ENCODE measurements at regions not wholly inside any gene's neighbourhood (a gene's known extent, or its start where the extent isn't known, plus 50 kb on each side); places are given as distances from the start of the nearest gene placed in this dataset.

DNA sequence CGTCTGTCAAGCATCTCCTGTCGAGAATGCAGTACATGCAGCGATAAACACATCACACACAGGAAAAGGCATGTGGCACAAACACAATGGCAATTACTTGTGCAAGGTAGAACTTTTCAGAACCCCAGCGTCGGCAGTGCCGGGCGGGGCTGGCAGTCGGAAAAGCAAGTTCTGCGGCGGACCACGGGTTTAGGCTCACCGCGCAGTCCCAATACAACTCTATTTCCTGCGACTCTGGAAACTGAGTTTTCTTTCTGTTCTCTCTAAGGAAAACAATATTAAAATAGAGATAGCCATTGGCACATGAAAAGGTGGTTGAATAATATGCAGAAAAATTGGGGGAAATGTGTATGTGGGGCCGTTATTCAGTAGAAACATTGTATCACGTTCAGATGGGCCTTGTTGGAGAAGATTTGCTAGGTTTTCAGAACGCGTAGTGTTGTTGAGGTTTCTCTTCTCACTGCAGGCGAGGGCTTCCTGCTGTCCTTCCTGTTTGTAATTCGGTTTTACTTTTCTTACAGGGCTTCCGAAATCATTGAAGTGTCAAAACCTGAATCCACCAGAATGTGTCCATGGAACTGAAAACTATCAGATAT, 369.5 kb downstream of the THBS2 start:
- WGBS, 2 donors: 81% methylated on average over 21 of the region's 21 CpGs
- H3K4me3 ChIP-seq (ENCODE audit: low read depth, poor library complexity, severe bottlenecking): no peak overlapping the region
- DNase-seq (ENCODE audit: low spot score in 2 of 2): peak in 1 of 2 donors; percentile 52
- intact Hi-C loops (cut with DNase I; ENCODE audit: low total_unique reads): loop anchor here (2.0 kb wide), 1 partner anchor 513 kb away; no protein-coding TSS in a partner anchor
- TF ChIP-seq, protein P1, sequence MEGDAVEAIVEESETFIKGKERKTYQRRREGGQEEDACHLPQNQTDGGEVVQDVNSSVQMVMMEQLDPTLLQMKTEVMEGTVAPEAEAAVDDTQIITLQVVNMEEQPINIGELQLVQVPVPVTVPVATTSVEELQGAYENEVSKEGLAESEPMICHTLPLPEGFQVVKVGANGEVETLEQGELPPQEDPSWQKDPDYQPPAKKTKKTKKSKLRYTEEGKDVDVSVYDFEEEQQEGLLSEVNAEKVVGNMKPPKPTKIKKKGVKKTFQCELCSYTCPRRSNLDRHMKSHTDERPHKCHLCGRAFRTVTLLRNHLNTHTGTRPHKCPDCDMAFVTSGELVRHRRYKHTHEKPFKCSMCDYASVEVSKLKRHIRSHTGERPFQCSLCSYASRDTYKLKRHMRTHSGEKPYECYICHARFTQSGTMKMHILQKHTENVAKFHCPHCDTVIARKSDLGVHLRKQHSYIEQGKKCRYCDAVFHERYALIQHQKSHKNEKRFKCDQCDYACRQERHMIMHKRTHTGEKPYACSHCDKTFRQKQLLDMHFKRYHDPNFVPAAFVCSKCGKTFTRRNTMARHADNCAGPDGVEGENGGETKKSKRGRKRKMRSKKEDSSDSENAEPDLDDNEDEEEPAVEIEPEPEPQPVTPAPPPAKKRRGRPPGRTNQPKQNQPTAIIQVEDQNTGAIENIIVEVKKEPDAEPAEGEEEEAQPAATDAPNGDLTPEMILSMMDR (IDR thresholded peaks at IDR 0.05): no peak
- TF ChIP-seq POLR2A (IDR thresholded peaks at IDR 0.05): no peak

DNA sequence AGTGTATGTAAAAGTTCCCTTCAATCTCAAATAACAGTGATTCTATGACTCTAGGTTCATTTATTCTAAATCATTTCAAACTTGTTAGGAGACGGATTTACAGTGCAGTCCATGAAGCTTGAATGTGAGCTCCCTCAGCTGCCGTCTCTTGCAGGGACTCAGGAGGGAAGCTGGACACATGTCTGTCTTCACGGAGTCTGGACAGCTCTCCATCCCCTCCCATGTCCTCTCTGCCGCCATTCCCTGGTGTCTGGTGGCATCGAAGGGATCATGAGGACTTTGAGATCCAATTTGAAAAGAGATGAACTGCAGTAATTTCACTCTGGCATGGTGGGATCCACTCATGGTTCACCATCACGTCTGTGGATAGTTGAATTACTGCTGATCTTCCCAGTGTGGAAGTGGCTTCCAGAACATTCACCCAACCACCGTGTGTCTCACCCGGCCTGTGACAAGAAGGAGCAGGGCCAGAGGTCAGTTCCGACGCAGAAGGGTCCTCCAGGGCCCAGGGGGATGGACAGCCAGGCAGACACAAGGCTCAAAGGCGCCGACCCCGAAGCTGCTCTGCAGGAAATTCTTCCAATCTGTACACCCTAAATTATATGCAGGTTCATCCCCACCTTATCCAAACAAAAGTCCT, 370.1 kb downstream of the THBS2 start:
- peak in 1 of 2 donors; percentile 58 for DNase-seq (ENCODE audit: low spot score in 2 of 2)
- WGBS, 2 donors: 89 to 95% methylated on average over 13 of the region's 13 CpGs

DNA sequence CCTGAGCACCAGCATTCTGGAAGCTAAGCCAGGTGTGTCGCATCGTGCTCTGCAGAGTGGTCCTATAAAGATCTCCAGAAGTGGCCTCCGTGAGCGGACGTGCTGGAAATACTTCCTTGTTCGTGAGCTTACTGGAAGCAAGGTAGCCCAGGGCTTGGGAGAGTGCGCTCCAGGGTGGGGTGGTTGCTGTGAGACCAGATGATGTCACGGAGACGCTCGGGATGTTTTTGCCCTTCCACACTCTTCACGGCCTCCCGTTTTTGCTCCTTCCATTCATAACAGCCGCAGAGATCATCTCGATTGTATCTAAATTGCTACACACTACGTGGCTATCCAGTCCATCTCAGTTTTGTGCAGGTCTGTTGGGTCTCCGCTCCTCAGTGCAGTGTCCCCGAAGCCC, 373.4 kb downstream of the THBS2 start:
- no peak overlapping the region for H3K4me3 ChIP-seq (ENCODE audit: low read depth, poor library complexity, severe bottlenecking)
- WGBS, 2 donors: 83 to 84% methylated on average over 17 of the region's 17 CpGs
- intact Hi-C loops (cut with DNase I; ENCODE audit: low total_unique reads): no loop called here
- DNase-seq (ENCODE audit: low spot score in 2 of 2): peak in 1 of 2 donors; percentile 68
- TF ChIP-seq, protein P1 (IDR thresholded peaks at IDR 0.05): no peak
- TF ChIP-seq POLR2A (IDR thresholded peaks at IDR 0.05): no peak

More for the DNA sequence above, 370.1 kb downstream of the THBS2 start:
- H3K4me3 ChIP-seq (ENCODE audit: low read depth, poor library complexity, severe bottlenecking): no peak overlapping the region
- intact Hi-C loops (cut with DNase I; ENCODE audit: low total_unique reads): loop anchor here (2.0 kb wide), 1 partner anchor 513 kb away; no protein-coding TSS in a partner anchor
- TF ChIP-seq POLR2A (IDR thresholded peaks at IDR 0.05): no peak
- TF ChIP-seq, protein P1 (IDR thresholded peaks at IDR 0.05): no peak

DNA sequence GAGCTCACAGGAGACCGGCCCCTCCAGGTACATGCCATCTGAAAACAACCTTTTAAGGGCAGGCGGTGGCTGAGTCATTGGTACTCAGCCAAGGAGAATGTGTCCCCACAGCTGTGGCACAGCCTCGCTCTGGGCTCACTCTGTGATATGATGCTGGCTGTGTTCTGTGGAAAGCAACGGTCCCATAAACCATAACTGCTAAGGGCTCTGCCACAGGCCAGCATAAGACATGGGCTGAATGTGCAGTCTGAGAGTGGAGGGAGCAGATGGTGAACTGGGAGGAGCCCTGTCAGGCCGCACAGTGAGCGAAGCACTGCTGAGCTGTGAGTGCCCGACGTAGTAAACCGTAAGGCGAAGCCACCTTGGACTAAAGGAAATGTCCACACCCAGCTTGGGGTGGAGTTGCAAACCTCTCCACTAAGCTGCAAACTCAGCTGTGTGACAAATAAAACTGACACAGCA, 375.8 kb downstream of the THBS2 start:
- peak in 1 of 2 donors; percentile 78 for DNase-seq (ENCODE audit: low spot score in 2 of 2)
- H3K4me3 ChIP-seq (ENCODE audit: low read depth, poor library complexity, severe bottlenecking): no peak overlapping the region
- WGBS, 2 donors: 22 to 30% methylated on average over 10 of the region's 10 CpGs
- intact Hi-C loops (cut with DNase I; ENCODE audit: low total_unique reads): no loop called here
- TF ChIP-seq POLR2A (IDR thresholded peaks at IDR 0.05): no peak
- TF ChIP-seq, protein P1 (IDR thresholded peaks at IDR 0.05): no peak

GRCh38 chr6:168876956-168877355, 376.7 kb downstream of the THBS2 start:
- intact Hi-C loops (cut with DNase I; ENCODE audit: low total_unique reads): no loop called here
- TF ChIP-seq, protein P1 (IDR thresholded peaks at IDR 0.05): no peak
- TF ChIP-seq POLR2A (IDR thresholded peaks at IDR 0.05): no peak
- 83 to 89% methylated on average over 15 of the region's 15 CpGs for WGBS, 2 donors
- DNase-seq (ENCODE audit: low spot score in 2 of 2): peak in 1 of 2 donors; percentile 42
- H3K4me3 ChIP-seq (ENCODE audit: low read depth, poor library complexity, severe bottlenecking): no peak overlapping the region
